ENCODE measurements at regions not wholly inside any gene's neighbourhood (a gene's known extent, or its start where the extent isn't known, plus 50 kb on each side); places are given as distances from the start of the nearest gene placed in this dataset.

GRCh38 chr4:32831104-32831503, 2110.9 kb downstream of the PCDH7 start:
- Histone ChIP-seq H3K4me3 (ENCODE audit: low read depth, low read length, poor library complexity, severe bottlenecking) (no peak overlapping the region), H3K36me3 (ENCODE audit: insufficient read depth, low read length) (no peaks in the 10 kb centered on the region), H3K4me2 (ENCODE audit: low read length) (no peak overlapping the region), H3K9ac (ENCODE audit: low read length) (no peak overlapping the region), H3K27me3 (ENCODE audit: insufficient read depth, low read length) (no peaks in the 10 kb centered on the region), H3K9me2 (ENCODE audit: low read depth, low read length) (no peaks in the 10 kb centered on the region), H3K27ac (ENCODE audit: low read depth, low read length, poor library complexity, severe bottlenecking) (no peak overlapping the region), H3K4me1 (ENCODE audit: insufficient read depth, low read length, severe bottlenecking) (no peaks in the 10 kb centered on the region), H2AFZ (ENCODE audit: low read length) (no peak overlapping the region), H3F3A (ENCODE audit: insufficient read depth, low read length) (no peaks in the 10 kb centered on the region), H4K20me1 (ENCODE audit: insufficient read depth, low read length) (no peaks in the 10 kb centered on the region), H3K79me2 (ENCODE audit: insufficient read depth, low read length) (no peaks in the 10 kb centered on the region), H3K9me3 (ENCODE audit: low read length) (no peaks in the 10 kb centered on the region)
- TF ChIP-seq CTCF (IDR thresholded peaks at IDR 0.05; ENCODE audit: low read length) (no peak), EZH2 (IDR thresholded peaks at IDR 0.05; ENCODE audit: borderline replicate concordance, low read length) (no peak)

GRCh38 chr4:32840461-32841189, 2120.5 kb downstream of the PCDH7 start:
- Histone ChIP-seq H3K27me3 (ENCODE audit: insufficient read depth, low read length) (no peaks in the 10 kb centered on the region), H3F3A (ENCODE audit: insufficient read depth, low read length) (no peaks in the 10 kb centered on the region), H3K9me2 (ENCODE audit: low read depth, low read length) (no peaks in the 10 kb centered on the region), H3K4me2 (ENCODE audit: low read length) (no peak overlapping the region), H2AFZ (ENCODE audit: low read length) (no peak overlapping the region), H3K9me3 (ENCODE audit: low read length) (no peaks in the 10 kb centered on the region), H4K20me1 (ENCODE audit: insufficient read depth, low read length) (no peaks in the 10 kb centered on the region), H3K79me2 (ENCODE audit: insufficient read depth, low read length) (no peaks in the 10 kb centered on the region), H3K9ac (ENCODE audit: low read length) (no peak overlapping the region), H3K4me3 (ENCODE audit: low read depth, low read length, poor library complexity, severe bottlenecking) (no peak overlapping the region), H3K27ac (ENCODE audit: low read depth, low read length, poor library complexity, severe bottlenecking) (no peak overlapping the region), H3K36me3 (ENCODE audit: insufficient read depth, low read length) (no peaks in the 10 kb centered on the region), H3K4me1 (ENCODE audit: insufficient read depth, low read length, severe bottlenecking) (no peaks in the 10 kb centered on the region)
- TF ChIP-seq CTCF (IDR thresholded peaks at IDR 0.05; ENCODE audit: low read length) (no peak), EZH2 (IDR thresholded peaks at IDR 0.05; ENCODE audit: borderline replicate concordance, low read length) (no peak)

GRCh38 chr4:32841217-32841616, 2121.0 kb downstream of the PCDH7 start:
- H3K9ac ChIP-seq (ENCODE audit: low read length) = no peak overlapping the region
- no peaks in the 10 kb centered on the region for H3K79me2 ChIP-seq (ENCODE audit: insufficient read depth, low read length)
- no peaks in the 10 kb centered on the region for H3K4me1 ChIP-seq (ENCODE audit: insufficient read depth, low read length, severe bottlenecking)
- no peaks in the 10 kb centered on the region for H3K9me2 ChIP-seq (ENCODE audit: low read depth, low read length)
- H3K27me3 ChIP-seq (ENCODE audit: insufficient read depth, low read length) = no peaks in the 10 kb centered on the region
- H3K36me3 ChIP-seq (ENCODE audit: insufficient read depth, low read length) = no peaks in the 10 kb centered on the region
- H3K27ac ChIP-seq (ENCODE audit: low read depth, low read length, poor library complexity, severe bottlenecking) = no peak overlapping the region
- H3F3A ChIP-seq (ENCODE audit: insufficient read depth, low read length) = no peaks in the 10 kb centered on the region
- no peak overlapping the region for H2AFZ ChIP-seq (ENCODE audit: low read length)
- H3K9me3 ChIP-seq (ENCODE audit: low read length) = no peaks in the 10 kb centered on the region
- H3K4me3 ChIP-seq (ENCODE audit: low read depth, low read length, poor library complexity, severe bottlenecking) = no peak overlapping the region
- H4K20me1 ChIP-seq (ENCODE audit: insufficient read depth, low read length) = no peaks in the 10 kb centered on the region
- TF ChIP-seq EZH2 (IDR thresholded peaks at IDR 0.05; ENCODE audit: borderline replicate concordance, low read length) (no peak), CTCF (IDR thresholded peaks at IDR 0.05; ENCODE audit: low read length) (no peak)
- H3K4me2 ChIP-seq (ENCODE audit: low read length) = no peak overlapping the region

All from OCI-LY1 (cell line).